Heart left ventricle (tissue), 13 donors: ENCODE measurements at regions not wholly inside any gene's neighbourhood (a gene's known extent, or its start where the extent isn't known, plus 50 kb on each side); places are given as distances from the start of the nearest gene placed in this dataset.

Experiments
- CTCF ChIP-seq, 12 donors: fragments of 200-600 bp; sonication (generic) in 4 of 12; IDR thresholded peaks; one replicate each; pipeline versions ENCODE4 v1.5.0 to v1.8.0; 2018 to 2022; ENCODE audit warnings: antibody characterized with exemption in 12 of 12, mild to moderate bottlenecking in 5 of 12
- POLR2A ChIP-seq, 2 donors: fragments of 450-650 bp; IDR thresholded peaks; one replicate each; pipeline ENCODE4 v1.6.1; 2017; ENCODE audit warnings: antibody characterized with exemption in 2 of 2, mild to moderate bottlenecking in 2 of 2, moderate library complexity in 2 of 2
- donor health status: ischemic (EF 13 %, LVEDD 7.1; RV severe dilation, severe dysfunction).
- donor health status: DM: no; HTN: yes; CAD: no.
- donor health status: DM: no; HTN: no; CAD: no.
- donor health status: ischemic (EF 25% LVEDD 6.9; RV normal size, moderate dysfunction).
- donor health status: ischemic (EF 25% LVEDD 5.7; RV mildly dilated, moderate dysfunction).
- donor health status: ischemic (EF 35%, LVEDD 5.7; RV mildly dilated, moderate dysfunction).
- donor health status: nonischemic (EF 11% LVEDD 7.7; RV severe dilation, severe dysfunction).
- donor health status: DM: yes; HTN: yes; CAD: no.
- donor health status: PGD.
- donor health status: ischemic (EF 29% LVEDD 5.4; RV normal size, mild dysfunction).
- donor health status: nonischemic (EF 23%, LVEDD 6.1; RV moderate dilation, normal function).

GRCh38 chr20:61057443-61058121 lies 194.5 kb upstream of the CDH4 start:
- TF ChIP-seq CTCF (IDR thresholded peaks at IDR 0.05) (no peak), POLR2A (IDR thresholded peaks at IDR 0.05) (no peak)
